Activated CD8-positive, alpha-beta T cell treated with anti-CD3 and anti-CD28 coated beads for 36 hours (primary cell): ENCODE measurements at regions not wholly inside any gene's neighbourhood (a gene's known extent, or its start where the extent isn't known, plus 50 kb on each side); places are given as distances from the start of the nearest gene placed in this dataset.

Experiments used
- ATAC-seq: fragments of 200-7000 bp; cut with Tn5 transposase; one replicate; pipeline ENCODE4 v1.10.0; 2021; ENCODE audit warnings: mild to moderate bottlenecking, moderate library complexity
- CTCF ChIA-PET: fragments of 350-600 bp; sonication (Branson Sonifier 250); formaldehyde crosslinking; loops from one replicate; lab custom pipeline; 2021; ENCODE audit warnings: antibody characterized with exemption; lab: Charles Lee
- POLR2A ChIA-PET: fragments of 350-600 bp; sonication (Branson Sonifier 250); formaldehyde crosslinking; loops from one replicate; lab custom pipeline; 2021; ENCODE audit warnings: antibody characterized with exemption; lab: Charles Lee
- DNase-seq: peaks from one replicate; pipeline ENCODE4 v3.0.0-alpha.2; 2020
- H3K27ac Mint-ChIP-seq: one replicate; pipeline ENCODE4 v1.8.0; 2021; ENCODE audit warnings: mild to moderate bottlenecking, mixed read lengths
- H3K27me3 Mint-ChIP-seq: one replicate; pipeline ENCODE4 v1.8.0; 2021; ENCODE audit warnings: mixed read lengths
- H3K36me3 Mint-ChIP-seq: one replicate; pipeline ENCODE4 v1.8.0; 2021; ENCODE audit warnings: low read depth, mixed read lengths
- H3K4me1 Mint-ChIP-seq: one replicate; pipeline ENCODE4 v1.8.0; 2021; ENCODE audit warnings: low read depth, mixed read lengths
- H3K4me3 Mint-ChIP-seq: one replicate; pipeline ENCODE4 v1.8.0; 2021; ENCODE audit warnings: mild to moderate bottlenecking, moderate library complexity, mixed read lengths
- H3K9me3 Mint-ChIP-seq: one replicate; pipeline ENCODE4 v1.8.0; 2021; ENCODE audit warnings: mixed read lengths
- intact Hi-C: fragments of 100-400 bp; cut with micrococcal nuclease; formaldehyde crosslinking; loops from one replicate; pipeline ENCODE4 v1.10.0; 2022
- TF ChIP-seq, protein P1 (sequence below): fragments of 200-600 bp; IDR thresholded peaks from one replicate; pipeline ENCODE4 v1.8.0; 2022; ENCODE audit warnings: antibody characterized with exemption, mild to moderate bottlenecking

DNA sequence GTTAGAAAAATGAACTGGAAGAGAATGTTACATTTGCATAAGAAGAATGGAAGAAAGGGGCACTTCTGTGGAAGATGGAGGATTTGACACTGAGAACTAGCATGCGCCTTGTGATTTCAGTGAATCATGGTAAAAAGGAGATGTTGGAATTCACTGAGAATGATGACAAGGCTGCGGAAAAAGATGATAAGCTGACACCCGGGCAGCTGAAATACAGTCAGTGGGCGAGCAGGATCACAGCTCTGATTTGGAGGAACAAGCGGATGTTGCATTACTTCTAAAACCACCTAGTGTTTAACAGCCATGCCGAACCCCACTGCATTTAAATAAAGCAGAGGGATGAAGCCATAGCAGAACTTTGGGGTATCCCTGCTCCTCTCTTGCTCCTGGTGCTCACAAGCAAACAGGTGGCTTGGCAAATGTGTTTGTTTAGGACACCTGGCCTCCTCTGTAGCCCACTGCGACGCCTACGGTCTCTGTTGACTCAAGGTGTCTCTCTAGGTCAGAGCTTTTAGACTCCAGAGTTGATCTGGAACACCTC lies 134.9 kb downstream of the NDUFA10 start:
- no peak overlapping the region for H3K27ac Mint-ChIP-seq
- H3K9me3 Mint-ChIP-seq: peaks cover 8% of the 10 kb centered on the region
- TF ChIP-seq, protein P1, sequence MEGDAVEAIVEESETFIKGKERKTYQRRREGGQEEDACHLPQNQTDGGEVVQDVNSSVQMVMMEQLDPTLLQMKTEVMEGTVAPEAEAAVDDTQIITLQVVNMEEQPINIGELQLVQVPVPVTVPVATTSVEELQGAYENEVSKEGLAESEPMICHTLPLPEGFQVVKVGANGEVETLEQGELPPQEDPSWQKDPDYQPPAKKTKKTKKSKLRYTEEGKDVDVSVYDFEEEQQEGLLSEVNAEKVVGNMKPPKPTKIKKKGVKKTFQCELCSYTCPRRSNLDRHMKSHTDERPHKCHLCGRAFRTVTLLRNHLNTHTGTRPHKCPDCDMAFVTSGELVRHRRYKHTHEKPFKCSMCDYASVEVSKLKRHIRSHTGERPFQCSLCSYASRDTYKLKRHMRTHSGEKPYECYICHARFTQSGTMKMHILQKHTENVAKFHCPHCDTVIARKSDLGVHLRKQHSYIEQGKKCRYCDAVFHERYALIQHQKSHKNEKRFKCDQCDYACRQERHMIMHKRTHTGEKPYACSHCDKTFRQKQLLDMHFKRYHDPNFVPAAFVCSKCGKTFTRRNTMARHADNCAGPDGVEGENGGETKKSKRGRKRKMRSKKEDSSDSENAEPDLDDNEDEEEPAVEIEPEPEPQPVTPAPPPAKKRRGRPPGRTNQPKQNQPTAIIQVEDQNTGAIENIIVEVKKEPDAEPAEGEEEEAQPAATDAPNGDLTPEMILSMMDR: no peak
- H3K4me3 Mint-ChIP-seq: no peak overlapping the region
- H3K4me1 Mint-ChIP-seq: no peaks in the 10 kb centered on the region
- DNase-seq (no peak), ATAC-seq (no peak)
- POLR2A ChIA-PET: no interaction called here
- H3K27me3 Mint-ChIP-seq: peaks cover 10% of the 10 kb centered on the region
- no peaks in the 10 kb centered on the region for H3K36me3 Mint-ChIP-seq
- CTCF ChIA-PET: interaction anchor here (1.3 kb wide), 1 partner anchor 253 kb away, joined by 3 read pairs; no protein-coding TSS in a partner anchor
- intact Hi-C loops: no loop called here

DNA sequence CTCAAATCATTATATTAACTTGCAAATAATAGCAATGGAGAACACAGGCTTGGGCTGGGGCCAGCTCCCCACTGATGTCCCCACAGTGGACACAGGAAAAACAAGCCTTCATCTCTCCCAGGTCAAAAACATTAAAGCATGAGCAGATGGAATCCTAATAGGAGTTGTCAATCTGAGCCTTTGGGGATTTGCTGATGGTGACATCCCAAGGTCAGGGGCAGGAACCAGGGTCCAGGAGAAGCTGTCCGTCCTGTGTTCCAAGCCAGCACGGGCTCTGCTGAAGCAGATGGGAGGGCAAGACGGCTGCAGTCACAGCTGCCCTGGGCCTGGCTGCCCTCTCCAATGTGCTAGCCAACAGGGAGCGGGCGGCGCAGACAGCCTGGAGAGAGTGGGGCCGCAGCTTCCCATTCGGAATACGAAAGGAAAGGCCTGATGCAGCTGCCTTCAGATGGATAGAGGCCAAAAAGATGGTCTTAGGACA lies 135.5 kb downstream of the NDUFA10 start:
- Mint-ChIP-seq H3K27me3 (peaks cover 5% of the 10 kb centered on the region), H3K9me3 (peaks cover 12% of the 10 kb centered on the region), H3K36me3 (no peaks in the 10 kb centered on the region), H3K27ac (no peak overlapping the region), H3K4me3 (no peak overlapping the region), H3K4me1 (no peaks in the 10 kb centered on the region)
- intact Hi-C loops: no loop called here
- POLR2A ChIA-PET: no interaction called here
- CTCF ChIA-PET: no interaction called here
- ATAC-seq (no peak), DNase-seq (no peak)
- TF ChIP-seq, protein P1: no peak

DNA sequence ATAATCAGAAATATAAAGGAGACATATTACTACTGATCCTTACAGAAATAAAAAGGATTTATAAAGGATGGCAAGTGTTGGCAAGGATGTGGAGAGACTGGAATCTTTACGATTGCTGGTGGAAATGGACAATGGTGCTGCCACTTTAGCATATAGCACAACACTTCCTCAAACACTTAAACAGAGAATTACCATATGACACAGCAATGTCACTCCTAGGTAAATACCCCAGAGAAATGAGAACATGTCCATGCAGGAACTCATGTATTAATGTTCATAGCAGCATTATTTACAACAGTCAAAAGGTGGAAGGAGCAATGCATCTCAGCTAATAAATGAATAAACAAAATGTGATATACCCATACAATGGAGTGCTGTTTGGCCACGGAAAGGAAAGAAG lies 137.5 kb downstream of the NDUFA10 start:
- H3K4me3 Mint-ChIP-seq: no peak overlapping the region
- intact Hi-C loops: no loop called here
- H3K36me3 Mint-ChIP-seq: no peaks in the 10 kb centered on the region
- no peak for ATAC-seq
- H3K27me3 Mint-ChIP-seq: peaks cover 1% of the 10 kb centered on the region
- POLR2A ChIA-PET: no interaction called here
- TF ChIP-seq, protein P1: no peak
- H3K27ac Mint-ChIP-seq: no peak overlapping the region
- no peak for DNase-seq
- CTCF ChIA-PET: no interaction called here
- H3K9me3 Mint-ChIP-seq: peaks cover 15% of the 10 kb centered on the region
- H3K4me1 Mint-ChIP-seq: no peaks in the 10 kb centered on the region

DNA sequence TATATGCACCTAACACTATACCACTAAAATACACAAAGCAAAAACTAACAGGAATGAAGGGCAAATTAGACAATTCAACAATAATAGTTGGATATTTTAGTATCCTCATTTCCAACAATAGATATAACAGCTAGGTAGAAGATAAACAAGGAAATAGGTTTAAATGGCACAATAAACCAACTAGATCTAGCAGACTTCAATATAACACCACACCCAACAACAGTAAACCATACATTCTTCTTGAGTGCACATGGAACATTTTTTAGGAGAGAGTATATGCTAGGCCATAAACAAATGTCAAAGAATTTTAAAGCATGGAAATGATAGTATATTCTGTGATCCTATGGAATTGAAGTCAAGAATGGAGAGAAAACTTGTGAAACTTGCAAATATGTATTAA lies 138.4 kb downstream of the NDUFA10 start:
- intact Hi-C loops: no loop called here
- CTCF ChIA-PET: no interaction called here

DNA sequence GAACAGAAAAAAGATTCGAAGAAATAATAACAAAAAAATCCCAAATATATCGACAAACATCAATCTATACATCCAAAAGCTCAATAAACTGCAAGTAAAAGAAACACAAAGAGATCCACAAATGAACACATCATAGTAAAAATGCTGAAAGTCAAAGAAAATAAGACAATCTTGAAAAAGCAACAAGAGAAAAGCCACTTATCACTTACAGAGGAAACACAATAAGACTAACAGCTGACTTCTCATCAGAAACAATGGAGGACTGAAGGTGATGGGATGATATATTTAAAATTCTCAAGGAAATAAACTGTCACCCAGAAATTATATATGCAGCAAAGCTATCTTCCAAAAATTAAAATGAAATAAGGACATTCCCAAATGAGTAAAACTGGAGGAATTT lies 140.3 kb downstream of the NDUFA10 start:
- Mint-ChIP-seq H3K9me3 (peaks cover 15% of the 10 kb centered on the region), H3K4me3 (no peak overlapping the region), H3K27me3 (peaks cover 5% of the 10 kb centered on the region), H3K27ac (no peak overlapping the region), H3K36me3 (no peaks in the 10 kb centered on the region), H3K4me1 (peaks cover 3% of the 10 kb centered on the region)
- intact Hi-C loops: no loop called here
- ChIA-PET POLR2A (no interaction called here), CTCF (interaction anchor here (1.3 to 2.5 kb wide), 3 partner anchors 9 to 618 kb away, joined by 3 to 6 read pairs (median 5); no protein-coding TSS in a partner anchor)
- no peak for DNase-seq
- TF ChIP-seq, protein P1: no peak
- no peak for ATAC-seq

More for the DNA sequence above, 138.4 kb downstream of the NDUFA10 start:
- H3K27me3 Mint-ChIP-seq: peaks cover 3% of the 10 kb centered on the region
- POLR2A ChIA-PET: no interaction called here
- DNase-seq (no peak), ATAC-seq (no peak)
- H3K4me3 Mint-ChIP-seq: no peak overlapping the region
- H3K36me3 Mint-ChIP-seq: no peaks in the 10 kb centered on the region
- H3K4me1 Mint-ChIP-seq: peaks cover 3% of the 10 kb centered on the region
- H3K9me3 Mint-ChIP-seq: peaks cover 15% of the 10 kb centered on the region
- TF ChIP-seq, protein P1: no peak
- H3K27ac Mint-ChIP-seq: no peak overlapping the region
